ENCODE measurements at regions not wholly inside any gene's neighbourhood (a gene's known extent, or its start where the extent isn't known, plus 50 kb on each side); places are given as distances from the start of the nearest gene placed in this dataset.
A peak's percentile ranks its signal among the peaks of the same experiment; 100 is the strongest.
"Not testable (repeated sequence)": the region's sequence is repeated elsewhere in the genome, so short reads cannot be mapped to it uniquely, and the experiment has no call there.

DNA sequence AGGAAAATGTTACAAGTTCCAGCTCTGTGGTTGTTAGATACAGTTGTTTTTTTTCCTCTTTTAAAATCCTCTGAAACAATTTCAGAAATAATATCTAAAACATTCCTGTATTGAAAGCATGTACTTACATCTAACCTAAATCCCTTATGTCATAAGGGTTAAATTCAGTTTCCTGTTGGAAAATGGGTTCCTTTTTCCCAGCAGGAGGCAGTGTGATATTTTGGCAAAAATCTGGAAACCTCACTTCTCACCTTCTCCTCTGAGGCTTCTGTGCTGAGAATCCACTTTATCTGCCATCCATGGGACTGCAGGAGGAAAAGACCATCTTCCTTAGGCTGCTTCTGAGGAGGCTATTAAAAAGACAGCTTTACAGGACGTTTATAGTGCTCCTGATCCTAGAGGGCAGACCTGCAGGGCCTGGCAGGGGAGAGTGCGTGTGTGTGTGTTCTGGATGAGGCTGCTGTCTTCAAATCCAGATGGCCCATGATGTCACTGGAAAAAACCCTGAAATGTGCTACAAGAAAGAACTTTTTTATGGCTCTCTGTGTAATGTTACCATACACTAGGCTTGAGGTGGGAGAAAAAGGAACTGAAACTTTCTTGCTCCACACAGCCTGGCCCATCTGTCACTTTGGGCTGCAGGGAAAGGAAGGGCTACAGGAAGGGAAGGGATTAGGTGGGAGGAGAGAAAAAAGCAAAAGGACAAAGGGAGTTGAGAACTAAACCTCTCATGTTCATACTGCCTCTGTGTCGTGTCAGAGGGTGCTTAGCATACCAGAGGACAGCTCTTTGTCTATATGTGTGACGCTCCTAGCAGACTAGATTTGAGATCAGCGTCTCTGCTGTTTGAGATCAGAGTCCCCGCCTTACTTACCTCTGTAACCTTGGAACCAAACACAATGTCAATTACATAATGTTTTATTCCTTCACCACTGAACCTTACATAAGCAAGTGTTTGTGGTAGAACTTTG lies 379.2 kb upstream of the SPAG17 start:
- DNase-seq = no peak

GRCh38 chr1:118558933-118559332 lies 373.9 kb upstream of the SPAG17 start:
- no peak for DNase-seq

- no peak for DNase-seq
These were observed 371.9 kb upstream of the SPAG17 start for GRCh38 chr1:118556936-118557335.

- no peak for DNase-seq
These were observed 370.6 kb upstream of the SPAG17 start for GRCh38 chr1:118555638-118556037.

DNA sequence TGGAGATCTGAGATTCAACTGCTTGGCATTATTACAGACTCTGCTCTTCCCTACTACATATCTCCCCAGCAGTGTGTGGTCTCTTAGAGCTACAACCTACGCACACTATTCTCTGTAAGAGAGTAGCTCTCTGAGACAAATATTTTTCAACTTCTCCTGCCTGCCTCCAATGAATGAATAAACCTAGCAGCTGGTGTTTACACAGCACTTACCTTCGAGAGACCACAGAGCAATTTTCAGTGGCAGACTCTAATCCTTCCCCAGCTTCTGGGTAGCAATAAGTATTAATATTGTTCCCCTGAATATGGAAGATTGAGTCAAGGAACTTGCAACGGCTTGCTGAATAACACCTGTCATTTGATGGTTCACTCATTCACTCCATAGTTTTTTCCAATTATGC lies 350.9 kb upstream of the SPAG17 start:
- peak; percentile 48 for DNase-seq

- not testable (repeated sequence) for DNase-seq
These were observed 326.9 kb upstream of the SPAG17 start for GRCh38 chr1:118511922-118512321.

- peak; percentile 58 for DNase-seq
These were observed 319.8 kb upstream of the SPAG17 start for GRCh38 chr1:118504867-118505266.

- peak; percentile 65 for DNase-seq
These were observed 319.2 kb upstream of the SPAG17 start for GRCh38 chr1:118504221-118504644.

GRCh38 chr1:118503752-118504151 lies 318.7 kb upstream of the SPAG17 start:
- peak; percentile 13 for DNase-seq

- DNase-seq = no peak
These were observed 310.0 kb upstream of the SPAG17 start for GRCh38 chr1:118494998-118495397.

DNA sequence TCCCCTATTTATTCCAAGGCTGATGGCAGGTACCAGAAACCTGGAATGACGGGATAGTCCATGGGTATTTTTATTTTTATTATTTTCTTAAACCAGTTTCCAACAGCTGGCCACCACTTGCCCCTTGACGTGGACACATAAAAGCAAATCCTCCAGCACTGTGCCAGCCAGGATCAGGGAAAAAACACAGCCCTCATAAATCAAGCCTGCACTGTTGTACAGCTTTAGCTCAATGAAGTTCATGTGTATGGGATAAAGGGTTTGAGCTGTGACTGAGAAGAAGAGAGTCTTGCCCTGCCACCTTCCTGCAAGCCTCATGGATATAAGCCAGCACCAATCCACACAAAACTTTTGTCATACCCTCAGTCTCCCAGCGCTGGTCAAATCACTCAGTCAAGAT lies 303.8 kb upstream of the SPAG17 start:
- DNase-seq = no peak

GRCh38 chr1:118487932-118488331 lies 302.9 kb upstream of the SPAG17 start:
- no peak for DNase-seq

DNA sequence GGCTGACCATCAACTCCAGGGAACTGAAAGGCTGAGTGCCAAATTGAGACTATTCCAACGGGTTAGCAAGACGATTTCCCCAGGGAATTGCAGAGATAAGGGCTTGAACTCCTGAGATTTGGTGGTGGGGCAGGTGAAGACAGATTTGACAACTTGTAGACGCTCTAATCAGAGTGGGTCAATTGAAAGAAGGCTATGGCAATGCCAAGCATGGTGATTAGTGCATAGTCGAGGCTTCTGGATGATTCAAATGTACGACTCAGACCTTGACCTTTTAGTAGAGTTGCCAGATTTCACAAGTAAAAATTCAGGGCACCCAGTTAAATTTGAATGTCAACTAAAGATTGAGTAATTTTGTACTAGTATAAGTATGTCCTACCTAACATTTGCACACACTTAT lies 302.1 kb upstream of the SPAG17 start:
- no peak for DNase-seq

DNA sequence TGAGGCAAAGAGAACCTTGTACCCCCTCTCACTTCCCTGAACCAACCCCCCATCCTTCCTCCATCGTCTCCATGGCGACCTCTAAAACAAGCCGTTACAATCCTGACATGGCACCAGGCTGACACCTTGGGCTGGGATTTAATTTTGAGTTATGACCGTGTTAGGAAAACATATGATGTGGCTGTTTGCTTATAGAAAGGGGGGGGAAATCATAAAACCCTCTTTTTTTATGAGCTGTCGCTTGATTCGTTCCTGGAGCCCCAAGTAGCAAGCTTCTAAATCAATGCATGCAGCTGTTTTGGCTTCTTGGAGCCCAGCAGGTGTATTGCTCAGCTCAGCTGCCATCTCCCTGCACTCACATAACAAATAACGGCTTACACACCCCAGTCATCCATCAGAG lies 301.2 kb upstream of the SPAG17 start:
- peak; percentile 43 for DNase-seq

- DNase-seq = no peak
These were observed 300.7 kb upstream of the SPAG17 start for GRCh38 chr1:118485757-118486156.

DNA sequence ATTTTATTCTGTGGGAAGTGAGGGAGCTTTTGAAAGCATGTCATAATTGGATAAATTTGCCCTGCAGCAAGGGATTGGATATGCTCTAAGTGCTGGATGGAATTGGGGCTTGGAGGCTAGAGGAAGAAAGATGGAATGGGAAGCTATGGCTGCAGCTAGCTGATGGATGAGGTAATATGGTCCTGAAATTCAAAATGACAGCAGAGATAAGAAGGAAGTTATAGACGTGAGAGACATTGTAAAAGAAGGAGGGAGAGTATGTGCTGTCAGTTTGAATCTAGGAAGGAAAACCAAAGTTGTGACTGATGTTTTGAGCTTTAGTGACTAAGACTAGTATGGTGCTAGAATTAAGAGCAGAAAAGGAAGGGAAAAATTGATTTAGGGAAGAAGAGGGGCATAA lies 299.9 kb upstream of the SPAG17 start:
- DNase-seq = no peak

GRCh38 chr1:118483245-118484006 lies 298.4 kb upstream of the SPAG17 start:
- peak; percentile 66 for DNase-seq

- DNase-seq = peak; percentile 1
These were observed 296.1 kb upstream of the SPAG17 start for GRCh38 chr1:118481126-118481525.

DNA sequence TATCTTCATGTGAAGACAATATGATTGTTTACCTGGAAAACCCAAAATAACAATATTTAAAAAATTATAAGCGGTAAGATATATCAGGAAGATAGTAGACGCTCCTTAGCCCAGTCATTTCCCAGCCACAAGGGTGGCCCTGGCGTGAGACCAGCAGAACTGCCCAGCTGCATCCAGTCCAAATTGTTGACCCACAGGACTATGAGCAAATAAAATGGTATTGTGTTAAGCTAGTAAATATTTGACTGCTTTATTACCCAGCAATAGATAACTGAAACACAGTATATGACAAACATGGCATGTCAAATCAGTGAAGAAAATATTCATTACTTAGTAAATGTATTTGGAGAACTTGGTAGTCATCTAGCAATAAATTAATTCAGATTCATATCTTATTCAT lies 294.3 kb upstream of the SPAG17 start:
- peak; percentile 85 for DNase-seq

DNA sequence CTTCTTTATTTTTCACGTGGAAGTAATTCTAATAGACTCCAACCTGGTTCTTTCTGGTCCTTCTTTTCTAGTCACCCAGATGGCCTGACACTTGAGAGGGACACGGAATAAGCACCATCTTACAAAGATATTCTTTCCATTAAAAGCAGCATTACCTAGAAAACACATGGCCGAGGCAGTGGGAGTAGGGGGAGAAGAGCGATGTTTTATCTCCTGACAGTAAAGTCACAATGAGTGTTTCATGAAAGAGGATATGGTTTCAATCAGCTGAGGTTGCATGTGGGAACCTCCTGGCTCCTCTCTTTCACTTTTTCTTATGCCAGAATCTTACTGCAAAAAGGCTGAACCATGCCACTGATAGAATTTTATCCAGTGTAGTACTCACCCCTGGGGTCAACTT lies 288.8 kb upstream of the SPAG17 start:
- DNase-seq = no peak

DNA sequence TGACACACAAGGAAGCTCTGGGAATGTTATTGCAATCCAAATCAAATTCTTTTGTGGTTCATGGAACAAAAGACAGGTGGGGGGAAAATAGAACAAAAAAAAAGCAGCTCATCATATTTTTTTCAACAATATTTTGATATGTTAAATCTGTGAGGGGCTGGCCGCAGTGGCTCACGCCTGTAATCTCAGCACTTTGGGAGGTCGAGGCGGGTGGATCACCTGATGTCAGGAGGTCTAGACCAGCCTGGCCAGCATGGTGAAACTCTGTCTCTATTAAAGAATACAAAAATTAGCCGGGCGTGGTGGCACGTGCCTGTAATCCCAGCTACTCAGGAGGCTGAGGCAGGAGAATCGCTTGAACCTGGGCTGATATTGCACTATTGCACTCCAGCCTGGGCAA lies 279.4 kb upstream of the SPAG17 start:
- DNase-seq = not testable (repeated sequence)

- DNase-seq = peak; percentile 12
These were observed 276.1 kb upstream of the SPAG17 start for GRCh38 chr1:118461154-118461553.

DNA sequence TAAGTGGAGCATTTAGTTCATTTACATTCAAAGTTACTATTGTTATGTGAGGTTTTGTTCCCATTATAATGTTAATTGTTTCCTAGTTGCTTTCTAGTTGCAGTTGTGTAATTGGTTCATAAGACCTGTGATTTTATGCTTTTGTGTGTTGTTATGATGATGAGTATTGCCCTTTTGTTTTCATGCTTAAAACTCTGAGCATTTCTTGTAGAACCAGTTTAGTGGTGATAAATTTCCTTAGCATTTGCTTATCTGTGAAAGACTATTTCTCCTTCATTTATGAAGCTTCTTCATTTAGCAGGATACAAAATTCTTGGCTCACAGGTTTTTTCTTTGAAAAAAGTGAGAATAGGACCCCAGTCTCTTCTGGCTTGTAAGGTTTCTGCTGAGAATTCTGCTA lies 274.8 kb upstream of the SPAG17 start:
- no peak for DNase-seq

DNA sequence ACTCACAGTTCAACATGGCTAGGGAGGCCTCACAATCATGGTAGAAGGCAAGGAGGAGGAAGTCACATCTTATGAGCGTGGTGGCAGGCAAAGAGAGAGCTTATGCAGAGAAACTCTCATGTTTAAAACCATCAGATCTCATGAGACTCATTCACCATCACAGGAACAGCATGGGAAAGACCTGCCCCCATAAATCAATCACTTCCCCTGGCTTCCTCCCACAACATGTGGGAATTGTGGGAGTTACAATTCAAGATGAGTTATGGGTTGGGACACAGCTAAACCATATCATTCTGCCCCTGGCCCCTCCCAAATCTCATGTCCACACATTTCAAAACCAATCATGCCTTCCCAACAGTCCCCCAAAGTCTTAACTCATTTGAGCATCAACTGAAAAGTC lies 268.8 kb upstream of the SPAG17 start:
- DNase-seq = not testable (repeated sequence)

All from DMS53 (cell line).